ENCODE measurements at regions not wholly inside any gene's neighbourhood (a gene's known extent, or its start where the extent isn't known, plus 50 kb on each side); places are given as distances from the start of the nearest gene placed in this dataset.

DNA sequence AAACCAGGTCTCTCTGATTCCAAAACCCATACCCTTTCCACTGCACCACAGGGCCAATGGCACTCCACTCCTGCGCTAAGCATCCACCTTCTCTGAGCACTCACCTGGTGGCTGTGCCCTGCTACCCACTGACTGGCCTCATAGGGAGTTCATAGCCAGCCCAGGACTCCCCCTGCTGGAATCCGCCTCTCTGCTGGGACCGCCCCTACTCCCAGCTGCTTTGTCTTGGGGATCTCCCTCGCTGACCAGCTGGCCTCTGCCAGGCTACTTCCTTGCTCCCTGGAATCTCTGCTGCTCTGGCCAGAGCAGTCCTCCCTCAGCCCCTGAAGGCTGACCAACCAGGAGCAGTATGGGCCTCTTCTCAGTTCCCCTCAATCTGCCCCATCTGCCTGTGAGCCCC, 129.7 kb downstream of the FAXC start:
- no peak for TF ChIP-seq GATA2 (IDR thresholded peaks at IDR 0.05; ENCODE audit: low read depth, low read length)
- no peak for TF ChIP-seq GATA3 (IDR thresholded peaks at IDR 0.05; ENCODE audit: low read depth, low read length)

GRCh38 chr6:99216959-99217358, 132.5 kb downstream of the FAXC start:
- TF ChIP-seq GATA2 (IDR thresholded peaks at IDR 0.05; ENCODE audit: low read depth, low read length) = no peak

- TF ChIP-seq GATA3 (IDR thresholded peaks at IDR 0.05; ENCODE audit: low read depth, low read length) (no peak), GATA2 (IDR thresholded peaks at IDR 0.05; ENCODE audit: low read depth, low read length) (no peak)
Measured at GRCh38 chr6:99195986-99196655, 153.4 kb downstream of the FAXC start.

- TF ChIP-seq GATA3 (IDR thresholded peaks at IDR 0.05; ENCODE audit: low read depth, low read length) (no peak), GATA2 (IDR thresholded peaks at IDR 0.05; ENCODE audit: low read depth, low read length) (no peak)
Measured at GRCh38 chr6:99192561-99192960, 156.9 kb downstream of the FAXC start.

- TF ChIP-seq GATA3 (IDR thresholded peaks at IDR 0.05; ENCODE audit: low read depth, low read length) (no peak), GATA2 (IDR thresholded peaks at IDR 0.05; ENCODE audit: low read depth, low read length) (no peak)
Measured at GRCh38 chr6:99189823-99190721, 159.4 kb downstream of the FAXC start.

GRCh38 chr6:99187429-99187828, 162.0 kb downstream of the FAXC start:
- TF ChIP-seq GATA3 (IDR thresholded peaks at IDR 0.05; ENCODE audit: low read depth, low read length) (no peak), GATA2 (IDR thresholded peaks at IDR 0.05; ENCODE audit: low read depth, low read length) (no peak)

GRCh38 chr6:99186417-99186816, 163.1 kb downstream of the FAXC start:
- TF ChIP-seq GATA2 (IDR thresholded peaks at IDR 0.05; ENCODE audit: low read depth, low read length) (no peak), GATA3 (IDR thresholded peaks at IDR 0.05; ENCODE audit: low read depth, low read length) (no peak)

- TF ChIP-seq GATA3 (IDR thresholded peaks at IDR 0.05; ENCODE audit: low read depth, low read length) (no peak), GATA2 (IDR thresholded peaks at IDR 0.05; ENCODE audit: low read depth, low read length) (no peak)
Measured at GRCh38 chr6:99185525-99185924, 163.9 kb downstream of the FAXC start.

GRCh38 chr6:99184696-99185095, 164.8 kb downstream of the FAXC start:
- TF ChIP-seq GATA3 (IDR thresholded peaks at IDR 0.05; ENCODE audit: low read depth, low read length) (no peak), GATA2 (IDR thresholded peaks at IDR 0.05; ENCODE audit: low read depth, low read length) (no peak)

DNA sequence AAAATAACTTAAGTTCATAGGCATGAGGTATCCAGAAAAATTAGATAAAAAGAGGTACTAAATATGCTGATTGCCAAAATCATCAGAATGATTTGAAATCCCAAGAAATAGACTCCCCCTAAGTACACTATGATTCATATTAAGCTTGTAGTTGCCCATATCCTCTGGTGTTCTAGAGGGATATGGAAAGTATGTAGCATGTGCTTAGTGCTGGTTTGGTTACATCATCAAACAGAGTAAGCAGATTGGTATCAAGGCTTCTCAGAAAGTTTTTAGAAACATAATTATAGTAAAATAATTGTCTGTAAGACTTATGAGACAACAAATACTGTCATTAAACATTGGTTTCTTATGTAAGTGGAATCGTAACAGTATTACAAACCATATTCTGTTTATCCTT, 166.4 kb downstream of the FAXC start:
- TF ChIP-seq GATA3 (IDR thresholded peaks at IDR 0.05; ENCODE audit: low read depth, low read length) (no peak), GATA2 (IDR thresholded peaks at IDR 0.05; ENCODE audit: low read depth, low read length) (no peak)

- TF ChIP-seq GATA3 (IDR thresholded peaks at IDR 0.05; ENCODE audit: low read depth, low read length) = no peak
- no peak for TF ChIP-seq GATA2 (IDR thresholded peaks at IDR 0.05; ENCODE audit: low read depth, low read length)
Measured at GRCh38 chr6:99181174-99181573, 168.3 kb downstream of the FAXC start.

GRCh38 chr6:99178168-99178567, 171.3 kb downstream of the FAXC start:
- TF ChIP-seq GATA3 (IDR thresholded peaks at IDR 0.05; ENCODE audit: low read depth, low read length) = no peak
- TF ChIP-seq GATA2 (IDR thresholded peaks at IDR 0.05; ENCODE audit: low read depth, low read length) = no peak

DNA sequence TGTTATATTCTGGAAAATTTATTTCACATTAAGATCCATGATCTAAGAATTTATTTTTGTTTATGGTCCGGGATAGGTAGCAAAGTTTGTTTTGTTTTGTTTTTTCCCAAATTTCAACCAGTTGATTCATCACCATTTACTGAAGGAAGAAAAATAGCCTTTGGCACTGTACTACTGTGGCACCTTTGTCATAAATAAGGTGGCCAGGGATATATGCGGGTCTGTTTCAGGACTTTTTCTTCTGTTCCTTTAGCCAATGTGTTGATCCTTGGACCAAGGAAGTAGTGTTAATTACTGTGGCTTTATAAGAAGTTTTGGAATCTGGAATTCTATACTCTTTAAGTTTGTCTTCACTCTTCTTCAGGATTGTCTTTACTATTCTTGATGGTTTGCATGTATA, 171.7 kb downstream of the FAXC start:
- TF ChIP-seq GATA2 (IDR thresholded peaks at IDR 0.05; ENCODE audit: low read depth, low read length) = no peak
- no peak for TF ChIP-seq GATA3 (IDR thresholded peaks at IDR 0.05; ENCODE audit: low read depth, low read length)

- TF ChIP-seq GATA3 (IDR thresholded peaks at IDR 0.05; ENCODE audit: low read depth, low read length) (no peak), GATA2 (IDR thresholded peaks at IDR 0.05; ENCODE audit: low read depth, low read length) (no peak)
Measured at GRCh38 chr6:99165838-99166237, 183.6 kb downstream of the FAXC start.

DNA sequence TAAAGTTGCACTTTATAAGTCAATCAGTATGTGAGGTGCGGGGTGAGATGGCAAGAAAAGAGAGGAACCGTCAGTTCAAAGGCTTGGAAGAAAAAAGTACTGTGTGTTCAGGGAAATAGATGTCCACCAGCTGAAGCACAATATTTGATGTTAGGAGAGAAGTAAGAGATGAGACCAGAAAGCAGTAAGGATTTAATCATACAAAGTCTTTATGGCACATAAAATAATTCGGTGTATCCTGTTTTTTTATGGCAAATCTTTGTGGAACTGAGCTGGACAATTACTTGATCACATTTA, 197.2 kb downstream of the FAXC start:
- no peak for TF ChIP-seq GATA2 (IDR thresholded peaks at IDR 0.05; ENCODE audit: low read depth, low read length)
- no peak for TF ChIP-seq GATA3 (IDR thresholded peaks at IDR 0.05; ENCODE audit: low read depth, low read length)

Measured in SH-SY5Y (cell line).